ENCODE measurements at regions not wholly inside any gene's neighbourhood (a gene's known extent, or its start where the extent isn't known, plus 50 kb on each side); places are given as distances from the start of the nearest gene placed in this dataset.

- Histone ChIP-seq H3K4me1 (no peaks in the 10 kb centered on the region), H3K36me3 (no peaks in the 10 kb centered on the region), H3K27me3 (no peaks in the 10 kb centered on the region), H3K4me3 (replicated peaks in 1 of 3) (no peak overlapping the region), H3K27ac (no peak overlapping the region), H3K9me3 (no peaks in the 10 kb centered on the region)
- 70 to 72% methylated on average over 3 of the region's 3 CpGs for WGBS, 2 donors
- intact Hi-C loops (cut with DNase I) = no loop called here
- no peak for TF ChIP-seq POLR2A (IDR thresholded peaks at IDR 0.05)
- TF ChIP-seq CTCF (IDR thresholded peaks at IDR 0.05) = no peak
- DNase-seq = no peak
Measured at GRCh38 chr14:56899829-56900228, 89.5 kb upstream of the OTX2 start.

- no peak for TF ChIP-seq CTCF (IDR thresholded peaks at IDR 0.05)
- TF ChIP-seq POLR2A (IDR thresholded peaks at IDR 0.05) = no peak
- Histone ChIP-seq H3K27me3 (no peaks in the 10 kb centered on the region), H3K4me1 (no peaks in the 10 kb centered on the region), H3K9me3 (no peaks in the 10 kb centered on the region), H3K4me3 (replicated peaks in 1 of 3) (no peak overlapping the region), H3K36me3 (no peaks in the 10 kb centered on the region), H3K27ac (no peak overlapping the region)
- intact Hi-C loops (cut with DNase I) = no loop called here
- WGBS, 2 donors = 36 to 45% methylated on average over 6 of the region's 6 CpGs
- DNase-seq = no peak
Measured at GRCh38 chr14:56896922-56897321, 86.6 kb upstream of the OTX2 start.

- DNase-seq = no peak
- WGBS, 2 donors = 87 to 89% methylated on average over 2 of the region's 2 CpGs
- intact Hi-C loops (cut with DNase I) = no loop called here
- H3K4me1 ChIP-seq = no peaks in the 10 kb centered on the region
- H3K27ac ChIP-seq = no peak overlapping the region
- TF ChIP-seq CTCF (IDR thresholded peaks at IDR 0.05) = no peak
- no peak for TF ChIP-seq POLR2A (IDR thresholded peaks at IDR 0.05)
- no peaks in the 10 kb centered on the region for H3K36me3 ChIP-seq
- no peaks in the 10 kb centered on the region for H3K9me3 ChIP-seq
- H3K27me3 ChIP-seq = no peaks in the 10 kb centered on the region
- no peak overlapping the region for H3K4me3 ChIP-seq (replicated peaks in 1 of 3)
Measured at GRCh38 chr14:56896231-56896630, 86.0 kb upstream of the OTX2 start.

GRCh38 chr14:56895154-56895553 is 84.9 kb upstream of the OTX2 start:
- intact Hi-C loops (cut with DNase I) = no loop called here
- 53 to 55% methylated on average over 5 of the region's 5 CpGs for WGBS, 2 donors
- Histone ChIP-seq H3K9me3 (no peaks in the 10 kb centered on the region), H3K4me3 (replicated peaks in 1 of 3) (no peak overlapping the region), H3K27me3 (no peaks in the 10 kb centered on the region), H3K27ac (no peak overlapping the region), H3K4me1 (no peaks in the 10 kb centered on the region), H3K36me3 (no peaks in the 10 kb centered on the region)
- no peak for DNase-seq
- TF ChIP-seq POLR2A (IDR thresholded peaks at IDR 0.05) (no peak), CTCF (IDR thresholded peaks at IDR 0.05) (no peak)

GRCh38 chr14:56894591-56894991 is 84.3 kb upstream of the OTX2 start:
- DNase-seq = no peak
- no peaks in the 10 kb centered on the region for H3K4me1 ChIP-seq
- no peaks in the 10 kb centered on the region for H3K36me3 ChIP-seq
- no peaks in the 10 kb centered on the region for H3K27me3 ChIP-seq
- no peak overlapping the region for H3K27ac ChIP-seq
- TF ChIP-seq POLR2A (IDR thresholded peaks at IDR 0.05) (no peak), CTCF (IDR thresholded peaks at IDR 0.05) (no peak)
- no peak overlapping the region for H3K4me3 ChIP-seq (replicated peaks in 1 of 3)
- intact Hi-C loops (cut with DNase I) = no loop called here
- H3K9me3 ChIP-seq = no peaks in the 10 kb centered on the region
- 81% methylated on average over 3 of the region's 3 CpGs for WGBS, 2 donors
